AG09319 (cell line): ENCODE measurements at regions not wholly inside any gene's neighbourhood (a gene's known extent, or its start where the extent isn't known, plus 50 kb on each side); places are given as distances from the start of the nearest gene placed in this dataset.

Source experiments
- DNase-seq: peaks from one replicate; pipeline ENCODE4 v3.0.0-alpha.2; 2010; ENCODE audit warnings: low read depth; ENCODE audit errors: extremely low read depth
- TF ChIP-seq, protein P1 (sequence below): IDR thresholded peaks from 2 replicates; pipeline ENCODE4 v1.5.1; 2011; ENCODE audit warnings: low read depth, mild to moderate bottlenecking, inconsistent platforms, low read length, moderate library complexity

DNA sequence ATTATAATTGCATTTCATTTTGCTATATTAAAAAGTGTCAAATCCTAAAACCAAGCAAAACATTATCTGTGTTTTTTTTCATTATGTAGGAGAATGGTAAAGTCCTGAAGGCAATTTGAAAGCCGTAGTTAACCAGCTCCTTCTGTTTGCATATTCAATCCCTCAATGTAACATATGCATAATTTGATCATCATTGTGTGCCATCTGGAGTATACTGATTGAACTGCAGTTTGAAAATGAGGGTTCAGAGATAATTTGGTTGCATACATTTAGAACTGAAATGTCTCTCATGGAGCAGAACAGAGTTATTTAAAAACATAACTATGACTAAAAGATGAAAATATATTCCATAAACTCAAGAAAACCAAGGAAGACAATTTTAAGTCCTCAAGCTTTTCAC is 518.6 kb downstream of the GBE1 start:
- DNase-seq: no peak
- TF ChIP-seq, protein P1, sequence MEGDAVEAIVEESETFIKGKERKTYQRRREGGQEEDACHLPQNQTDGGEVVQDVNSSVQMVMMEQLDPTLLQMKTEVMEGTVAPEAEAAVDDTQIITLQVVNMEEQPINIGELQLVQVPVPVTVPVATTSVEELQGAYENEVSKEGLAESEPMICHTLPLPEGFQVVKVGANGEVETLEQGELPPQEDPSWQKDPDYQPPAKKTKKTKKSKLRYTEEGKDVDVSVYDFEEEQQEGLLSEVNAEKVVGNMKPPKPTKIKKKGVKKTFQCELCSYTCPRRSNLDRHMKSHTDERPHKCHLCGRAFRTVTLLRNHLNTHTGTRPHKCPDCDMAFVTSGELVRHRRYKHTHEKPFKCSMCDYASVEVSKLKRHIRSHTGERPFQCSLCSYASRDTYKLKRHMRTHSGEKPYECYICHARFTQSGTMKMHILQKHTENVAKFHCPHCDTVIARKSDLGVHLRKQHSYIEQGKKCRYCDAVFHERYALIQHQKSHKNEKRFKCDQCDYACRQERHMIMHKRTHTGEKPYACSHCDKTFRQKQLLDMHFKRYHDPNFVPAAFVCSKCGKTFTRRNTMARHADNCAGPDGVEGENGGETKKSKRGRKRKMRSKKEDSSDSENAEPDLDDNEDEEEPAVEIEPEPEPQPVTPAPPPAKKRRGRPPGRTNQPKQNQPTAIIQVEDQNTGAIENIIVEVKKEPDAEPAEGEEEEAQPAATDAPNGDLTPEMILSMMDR: peak; percentile 50

DNA sequence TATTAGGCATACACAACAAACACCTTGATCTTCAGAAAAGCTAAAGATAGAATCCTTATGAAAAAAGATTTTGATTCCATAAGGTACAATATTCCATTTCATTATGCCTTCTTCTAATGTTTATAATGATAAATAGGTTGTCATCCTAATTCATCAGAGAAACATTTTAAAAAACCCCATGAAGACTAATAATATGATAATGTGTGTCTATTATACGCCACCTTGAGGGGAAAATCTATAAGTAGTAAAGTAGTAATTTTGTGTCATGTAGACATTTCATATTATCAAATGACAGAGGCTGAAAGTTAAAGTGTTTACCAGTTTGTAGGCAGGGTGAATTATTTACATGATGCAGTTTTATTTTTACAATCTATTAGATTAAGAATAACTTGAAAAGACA is 524.3 kb downstream of the GBE1 start:
- DNase-seq: no peak

GRCh38 chr3:81218023-81218422 is 543.4 kb downstream of the GBE1 start:
- TF ChIP-seq, protein P1: peak; percentile 54
- no peak for DNase-seq

More for the DNA sequence above, 524.3 kb downstream of the GBE1 start:
- TF ChIP-seq, protein P1: no peak; the same call in 1 of the 2 replicates

- DNase-seq: no peak
- TF ChIP-seq, protein P1: no peak
Observed at GRCh38 chr3:81217101-81217500, 544.3 kb downstream of the GBE1 start.

DNA sequence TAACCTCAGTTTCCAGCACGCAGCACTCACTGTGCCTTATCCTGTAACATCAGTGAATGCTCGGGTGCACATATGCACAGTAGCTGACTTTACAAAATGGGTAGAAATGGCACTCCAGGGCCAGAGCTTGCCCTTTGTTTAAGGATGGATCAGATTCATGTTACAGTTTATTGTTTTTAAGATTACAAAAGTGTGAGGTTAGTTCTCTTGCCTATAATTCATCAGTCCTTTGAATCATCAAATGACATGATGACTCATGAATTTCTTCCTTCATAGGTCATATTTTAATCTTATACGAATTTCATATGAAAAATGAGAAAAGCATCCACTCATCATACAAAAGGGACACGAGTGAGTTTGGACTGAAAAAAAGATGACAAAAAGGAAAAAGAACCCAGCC is 545.3 kb downstream of the GBE1 start:
- TF ChIP-seq, protein P1: no peak
- DNase-seq: no peak

GRCh38 chr3:81214631-81215030 is 546.8 kb downstream of the GBE1 start:
- TF ChIP-seq, protein P1: no peak
- no peak for DNase-seq

GRCh38 chr3:81199587-81199986 is 561.9 kb downstream of the GBE1 start:
- no peak for DNase-seq
- TF ChIP-seq, protein P1: no peak
